Suppressor macrophage (primary cell): ENCODE measurements at regions not wholly inside any gene's neighbourhood (a gene's known extent, or its start where the extent isn't known, plus 50 kb on each side); places are given as distances from the start of the nearest gene placed in this dataset.

Experiments
- DNase-seq, 4 experiments: peaks; one replicate each; pipeline ENCODE4 v3.0.0-alpha.2; 2020 to 2022

- no peak for DNase-seq
These were observed 288.6 kb downstream of the BAMBI start for GRCh38 chr10:28965937-28966336.

- DNase-seq = no peak
These were observed 289.7 kb downstream of the BAMBI start for GRCh38 chr10:28967031-28967430.

GRCh38 chr10:28969413-28969812, 292.1 kb downstream of the BAMBI start:
- DNase-seq = no peak

GRCh38 chr10:28970231-28970630, 292.9 kb downstream of the BAMBI start:
- DNase-seq = no peak

- no peak for DNase-seq
These were observed 293.9 kb downstream of the BAMBI start for GRCh38 chr10:28971255-28971654.

GRCh38 chr10:28971764-28972163, 294.4 kb downstream of the BAMBI start:
- no peak for DNase-seq

- DNase-seq = no peak
These were observed 296.1 kb downstream of the BAMBI start for GRCh38 chr10:28973309-28973972.

GRCh38 chr10:28975891-28976531, 298.7 kb downstream of the BAMBI start:
- DNase-seq = no peak

GRCh38 chr10:28977518-28977917, 300.2 kb downstream of the BAMBI start:
- DNase-seq = no peak

GRCh38 chr10:28980264-28980663, 302.9 kb downstream of the BAMBI start:
- DNase-seq = no peak

GRCh38 chr10:28981007-28981406, 303.7 kb downstream of the BAMBI start:
- peak in 2 of 4 experiments; percentile 8 to 39 for DNase-seq

GRCh38 chr10:28982974-28983373, 305.7 kb downstream of the BAMBI start:
- no peak for DNase-seq

GRCh38 chr10:28983799-28984198, 305.1 kb upstream of the LYZL1 start:
- no peak for DNase-seq

- peak; percentile 68 to 83 (median 80) for DNase-seq
These were observed 304.4 kb upstream of the LYZL1 start for GRCh38 chr10:28984431-28984830.

- DNase-seq = no peak
These were observed 303.6 kb upstream of the LYZL1 start for GRCh38 chr10:28985137-28985885.

GRCh38 chr10:28986117-28986792, 302.6 kb upstream of the LYZL1 start:
- peak in 2 of 4 experiments; percentile 5 for DNase-seq

- no peak for DNase-seq
These were observed 302.0 kb upstream of the LYZL1 start for GRCh38 chr10:28986856-28987255.

- DNase-seq = no peak
These were observed 301.1 kb upstream of the LYZL1 start for GRCh38 chr10:28987555-28988320.

GRCh38 chr10:28988980-28989379, 299.9 kb upstream of the LYZL1 start:
- DNase-seq = no peak

GRCh38 chr10:28991333-28992270, 297.3 kb upstream of the LYZL1 start:
- peak; percentile 35 to 65 (median 54) for DNase-seq

GRCh38 chr10:28993056-28993455, 295.8 kb upstream of the LYZL1 start:
- DNase-seq = no peak
